CD14-positive monocyte (primary cell): ENCODE measurements at regions not wholly inside any gene's neighbourhood (a gene's known extent, or its start where the extent isn't known, plus 50 kb on each side); places are given as distances from the start of the nearest gene placed in this dataset.
"Not testable (repeated sequence)": the region's sequence is repeated elsewhere in the genome, so short reads cannot be mapped to it uniquely, and the experiment has no call there.

Source experiments
- DNase-seq, 3 donors: peaks; one replicate each; pipeline ENCODE4 v3.0.0-alpha.2; 2011 to 2022
- H2AFZ ChIP-seq: 2 replicates; pipeline ENCODE4 v1.6.0; 2012; ENCODE audit warnings: mild to moderate bottlenecking, low read depth, low read length, inconsistent platforms; ENCODE audit not compliant: insufficient read depth, poor library complexity, severe bottlenecking
- H3K27ac ChIP-seq, 2 donors: 1 replicate in 1 of 2; 2 replicates in 1 of 2; pipeline ENCODE4 v1.5.1; 2012 to 2013; ENCODE audit warnings: low read length in 2 of 2, control low read depth in 1 of 2, inconsistent platforms in 1 of 2, low read depth in 1 of 2, mild to moderate bottlenecking in 1 of 2
- H3K27me3 ChIP-seq, 2 donors: one replicate each; pipeline versions ENCODE4 v1.6.0 to v1.6.1; 2011 to 2013; ENCODE audit warnings: low read length in 2 of 2; ENCODE audit not compliant: control insufficient read depth in 2 of 2, insufficient read depth in 2 of 2
- H3K36me3 ChIP-seq, 2 donors: replicated peaks in 1 of 2; 1 replicate in 1 of 2; 2 replicates in 1 of 2; pipeline versions ENCODE4 v1.5.1 to v1.6.1; 2012 to 2013; ENCODE audit warnings: low read length in 2 of 2, control low read depth in 1 of 2, inconsistent platforms in 1 of 2, mild to moderate bottlenecking in 1 of 2; ENCODE audit not compliant: insufficient read depth in 2 of 2, control insufficient read depth in 1 of 2
- H3K4me1 ChIP-seq, 2 donors: 1 replicate in 1 of 2; 2 replicates in 1 of 2; pipeline versions ENCODE4 v1.5.1 to v1.6.1; 2012 to 2013; ENCODE audit warnings: low read length in 2 of 2, control low read depth in 1 of 2, inconsistent platforms in 1 of 2, mild to moderate bottlenecking in 1 of 2, moderate library complexity in 1 of 2; ENCODE audit not compliant: insufficient read depth in 2 of 2, control insufficient read depth in 1 of 2
- H3K4me2 ChIP-seq: replicated peaks from 2 replicates; pipeline ENCODE3; 2012; ENCODE audit warnings: low read length, moderate library complexity, mild to moderate bottlenecking; ENCODE audit not compliant: poor library complexity, severe bottlenecking; ENCODE audit errors: extremely low read depth
- H3K4me3 ChIP-seq, 3 experiments: fragments of 200-600 bp in 1 of 3; sonication (generic) in 1 of 3; replicated peaks in 1 of 3; 1 replicate in 2 of 3; 2 replicates in 1 of 3; pipeline ENCODE4 v1.5.1; 2011 to 2013; ENCODE audit warnings: low read length in 3 of 3, mild to moderate bottlenecking in 3 of 3, control low read depth in 2 of 3, low read depth in 2 of 3, inconsistent platforms in 1 of 3, moderate library complexity in 1 of 3
- H3K79me2 ChIP-seq: 2 replicates; pipeline ENCODE4 v1.6.0; 2012; ENCODE audit warnings: mild to moderate bottlenecking, control low read depth, inconsistent platforms, low read length, moderate library complexity; ENCODE audit not compliant: insufficient read depth
- H3K9ac ChIP-seq: 2 replicates; pipeline ENCODE4 v1.6.0; 2017; ENCODE audit warnings: low read length, mild to moderate bottlenecking; ENCODE audit not compliant: insufficient read depth, poor library complexity, severe bottlenecking
- H3K9me3 ChIP-seq, 2 donors: replicated peaks in 1 of 2; 1 replicate in 1 of 2; 2 replicates in 1 of 2; pipeline versions ENCODE4 v1.5.1 to v1.6.1; 2012 to 2013; ENCODE audit warnings: low read length in 2 of 2, control low read depth in 1 of 2; ENCODE audit not compliant: control insufficient read depth in 1 of 2, insufficient read depth in 1 of 2
- H4K20me1 ChIP-seq: 2 replicates; pipeline ENCODE4 v1.6.0; 2012; ENCODE audit warnings: mild to moderate bottlenecking, low read length, control low read depth, moderate library complexity; ENCODE audit not compliant: insufficient read depth
- H3K27ac Mint-ChIP-seq, 7 donors: one replicate each; pipeline ENCODE4 v1.8.0; 2020; ENCODE audit warnings: mild to moderate bottlenecking in 7 of 7, mixed read lengths in 7 of 7, moderate library complexity in 6 of 7, inconsistent platforms in 2 of 7
- H3K27me3 Mint-ChIP-seq, 3 donors: one replicate each; pipeline ENCODE4 v1.8.0; 2021 to 2022; ENCODE audit warnings: low read depth in 3 of 3, mild to moderate bottlenecking in 3 of 3, mixed read lengths in 3 of 3, moderate library complexity in 3 of 3, inconsistent platforms in 1 of 3
- H3K36me3 Mint-ChIP-seq, 2 donors: one replicate each; pipeline ENCODE4 v1.8.0; 2020; ENCODE audit warnings: mixed read lengths in 2 of 2, inconsistent platforms in 1 of 2, mild to moderate bottlenecking in 1 of 2
- H3K4me1 Mint-ChIP-seq: one replicate; pipeline ENCODE4 v1.8.0; 2020; ENCODE audit warnings: mild to moderate bottlenecking, mixed read lengths
- H3K4me3 Mint-ChIP-seq, 2 donors: one replicate each; pipeline ENCODE4 v1.8.0; 2020; ENCODE audit warnings: mild to moderate bottlenecking in 2 of 2, mixed read lengths in 2 of 2, moderate library complexity in 1 of 2
- H3K9me3 Mint-ChIP-seq, 7 donors: one replicate each; pipeline ENCODE4 v1.8.0; 2020 to 2022; ENCODE audit warnings: mixed read lengths in 7 of 7, mild to moderate bottlenecking in 6 of 7, moderate library complexity in 6 of 7, inconsistent platforms in 2 of 7
- CTCF ChIP-seq: fragments of 200-600 bp; IDR thresholded peaks from one replicate; pipeline ENCODE4 v1.8.0; 2022; ENCODE audit warnings: antibody characterized with exemption, mild to moderate bottlenecking
- WGBS: methylation state at CpG from one replicate; pipeline ENCODE4 v1.1.5; 2013; ENCODE audit warnings: missing lambda C conversion rate; ENCODE audit not compliant: insufficient coverage; 5-methylcytosine and 5-hydroxymethylcytosine counted together
- intact Hi-C, 2 donors: fragments of 100-400 bp; cut with micrococcal nuclease; formaldehyde crosslinking; loops; one replicate each; pipeline versions ENCODE4 v1.15.0 to v1.15.1; 2023

GRCh38 chr4:141480950-141481349, 155.4 kb upstream of the IL15 start:
- Mint-ChIP-seq H3K27ac (no peak overlapping the region), H3K4me1 (no peaks in the 10 kb centered on the region), H3K9me3 (peaks cover 4 to 48% (median 40%) of the 10 kb centered on the region in 7 donors), H3K36me3 (peaks cover 0 to 4% of the 10 kb centered on the region in 2 donors), H3K4me3 (no peak overlapping the region), H3K27me3 (no peaks in the 10 kb centered on the region)
- H3K4me2 ChIP-seq = no peak overlapping the region
- intact Hi-C loops = no loop called here
- H3K27ac ChIP-seq = no peak overlapping the region
- DNase-seq = no peak
- H3K79me2 ChIP-seq = no peaks in the 10 kb centered on the region
- no peak overlapping the region for H2AFZ ChIP-seq
- H4K20me1 ChIP-seq = no peaks in the 10 kb centered on the region
- H3K4me1 ChIP-seq = no peaks in the 10 kb centered on the region
- H3K36me3 ChIP-seq = no peaks in the 10 kb centered on the region
- peaks cover 19 to 55% of the 10 kb centered on the region in 2 donors for H3K9me3 ChIP-seq
- H3K27me3 ChIP-seq = no peaks in the 10 kb centered on the region
- H3K9ac ChIP-seq = no peak overlapping the region
- no peak overlapping the region for H3K4me3 ChIP-seq
- no peak for TF ChIP-seq CTCF

GRCh38 chr4:141484298-141484697, 152.1 kb upstream of the IL15 start:
- H3K36me3 ChIP-seq, H3K27ac ChIP-seq, H3K4me3 ChIP-seq, H3K27me3 ChIP-seq, H3K36me3 Mint-ChIP-seq, H3K27me3 Mint-ChIP-seq, H3K79me2 ChIP-seq, H4K20me1 ChIP-seq, DNase-seq, H3K4me2 ChIP-seq, H3K9ac ChIP-seq, intact Hi-C loops, H2AFZ ChIP-seq, H3K4me3 Mint-ChIP-seq, H3K4me1 ChIP-seq, H3K27ac Mint-ChIP-seq, H3K4me1 Mint-ChIP-seq: not testable (repeated sequence)
- 83% methylated on average over 9 of the region's 12 CpGs for WGBS
- peaks cover 22 to 62% of the 10 kb centered on the region in 2 donors for H3K9me3 ChIP-seq
- H3K9me3 Mint-ChIP-seq = peaks cover 12 to 55% (median 46%) of the 10 kb centered on the region in 7 donors
